ENCODE measurements at regions not wholly inside any gene's neighbourhood (a gene's known extent, or its start where the extent isn't known, plus 50 kb on each side); places are given as distances from the start of the nearest gene placed in this dataset.

- TF ChIP-seq HNRNPL (IDR thresholded peaks at IDR 0.05; ENCODE audit: low read depth, low read length), result no peak
- no peak for TF ChIP-seq ZNF212 (CRISPR knock-in tag; IDR thresholded peaks at IDR 0.05)
- no peak for TF ChIP-seq ZNF717 (CRISPR knock-in tag; IDR thresholded peaks at IDR 0.05)
- no peak for TF ChIP-seq ZNF76 (CRISPR knock-in tag; IDR thresholded peaks at IDR 0.05; ENCODE audit: borderline replicate concordance)
- TF ChIP-seq TAF1 (IDR thresholded peaks at IDR 0.05; ENCODE audit: control insufficient read depth, extremely low read depth, insufficient read depth, low read length, severe bottlenecking), result no peak
- no peak for TF ChIP-seq ZNF586 (CRISPR knock-in tag; conservative IDR thresholded peaks at IDR 0.05)
- TF ChIP-seq GATAD2A (IDR thresholded peaks at IDR 0.05), result no peak
- TF ChIP-seq RUNX1 (IDR thresholded peaks at IDR 0.05; ENCODE audit: low read depth), result no peak
- TF ChIP-seq ELF4 (CRISPR knock-in tag; IDR thresholded peaks at IDR 0.05), result no peak
- no peak for TF ChIP-seq PYGO2 (tag; IDR thresholded peaks at IDR 0.05)
- no peak for TF ChIP-seq EWSR1 (IDR thresholded peaks at IDR 0.05; ENCODE audit: borderline replicate concordance, low read depth, partially characterized antibody)
- 0 out of 2 replicates have a peak, but pooled peaks have one; percentile 49 for TF ChIP-seq ZNF395 (CRISPR knock-in tag; IDR thresholded peaks at IDR 0.05)
- no peak for TF ChIP-seq GABPB2 (CRISPR knock-in tag; conservative IDR thresholded peaks at IDR 0.05)
- TF ChIP-seq DNMT1 (IDR thresholded peaks at IDR 0.05), result no peak
- no peak for TF ChIP-seq POLR3A (IDR thresholded peaks at IDR 0.05; ENCODE audit: borderline replicate concordance, extremely low read depth, insufficient read depth, insufficient read length)
- 0 out of 2 replicates have a peak, but pooled peaks have one; percentile 17 for TF ChIP-seq CBFA2T2 (conservative IDR thresholded peaks at IDR 0.05)
- TF ChIP-seq CBFA2T3 (IDR thresholded peaks at IDR 0.05), result peak; percentile 61
- TF ChIP-seq JUND (IDR thresholded peaks at IDR 0.05; ENCODE audit: borderline replicate concordance, low read depth, low read length), result peak; percentile 90
- peak; percentile 80; the same call in 1 of the 3 replicates for TF ChIP-seq JUND (tag; IDR thresholded peaks at IDR 0.05; ENCODE audit: borderline replicate concordance, low read depth, low read length)
- no peak for TF ChIP-seq HES1 (IDR thresholded peaks at IDR 0.05; ENCODE audit: low read depth)
- TF ChIP-seq POLR2A (conservative IDR thresholded peaks at IDR 0.05), result no peak
- TF ChIP-seq PPARD (CRISPR knock-in tag; IDR thresholded peaks at IDR 0.05), result no peak
- TF ChIP-seq TRIM25 (IDR thresholded peaks at IDR 0.05; ENCODE audit: borderline replicate concordance), result no peak
- no peak for TF ChIP-seq HSF4 (CRISPR knock-in tag; IDR thresholded peaks at IDR 0.05; ENCODE audit: borderline replicate concordance)
- no peak for TF ChIP-seq MYC (IDR thresholded peaks at IDR 0.05; ENCODE audit: low read depth, low read length)
- TF ChIP-seq MYC (CRISPR knock-in tag; IDR thresholded peaks at IDR 0.05; ENCODE audit: borderline replicate concordance, low read depth), result no peak
- TF ChIP-seq MAFK (IDR thresholded peaks at IDR 0.05; ENCODE audit: low read length), result peak; percentile 75
These were observed 371.4 kb downstream of the SV2B start (continued) for GRCh38 chr15:91471468-91471867.
